GM23338 (cell line): ENCODE measurements at regions not wholly inside any gene's neighbourhood (a gene's known extent, or its start where the extent isn't known, plus 50 kb on each side); places are given as distances from the start of the nearest gene placed in this dataset.

Source experiments
- ATAC-seq: fragments of 200-7000 bp; cut with Tn5 transposase; 3 replicates; pipeline ENCODE4 v1.9.1; 2020
- DNase-seq: peaks from one replicate; pipeline ENCODE4 v3.0.0-alpha.2; 2015; ENCODE audit warnings: low spot score
- H2AFZ ChIP-seq: fragments of 200-600 bp; sonication (generic); 2 replicates; pipeline ENCODE4 v1.8.0; 2016; ENCODE audit warnings: antibody characterized with exemption, mild to moderate bottlenecking, moderate library complexity
- H3F3A ChIP-seq: fragments of 200-600 bp; sonication (generic); replicated peaks from 2 replicates; pipeline ENCODE4 v1.8.0; 2017; ENCODE audit warnings: antibody characterized with exemption, mixed run types, low read depth
- H3K27ac ChIP-seq: fragments of 200-600 bp; sonication (generic); 2 replicates; pipeline ENCODE4 v1.6.1; 2016; ENCODE audit warnings: low read depth
- H3K27me3 ChIP-seq: fragments of 200-600 bp; sonication (generic); 2 replicates; pipeline ENCODE4 v1.8.0; 2016; ENCODE audit warnings: mild to moderate bottlenecking, mixed run types, moderate library complexity; ENCODE audit not compliant: insufficient read depth
- H3K36me3 ChIP-seq: fragments of 200-600 bp; sonication (generic); 2 replicates; pipeline ENCODE4 v1.8.0; 2016; ENCODE audit warnings: mild to moderate bottlenecking; ENCODE audit not compliant: insufficient read depth
- H3K4me1 ChIP-seq: fragments of 200-600 bp; sonication (generic); 2 replicates; pipeline ENCODE4 v1.8.0; 2016; ENCODE audit warnings: mild to moderate bottlenecking, moderate library complexity; ENCODE audit not compliant: insufficient read depth
- H3K4me2 ChIP-seq: fragments of 200-600 bp; sonication (generic); 2 replicates; pipeline ENCODE4 v1.7.1; 2017; ENCODE audit warnings: mixed run types
- H3K4me3 ChIP-seq: fragments of 200-600 bp; sonication (generic); 2 replicates; pipeline ENCODE4 v1.6.1; 2016; ENCODE audit warnings: mixed run types
- H3K79me2 ChIP-seq: fragments of 200-600 bp; sonication (generic); replicated peaks from 2 replicates; pipeline ENCODE4 v1.8.0; 2017; ENCODE audit warnings: mild to moderate bottlenecking; ENCODE audit not compliant: insufficient read depth
- H3K9me2 ChIP-seq: fragments of 200-600 bp; sonication (generic); 2 replicates; pipeline ENCODE4 v1.8.0; 2017; ENCODE audit not compliant: insufficient read depth
- H4K20me1 ChIP-seq: fragments of 200-600 bp; sonication (generic); replicated peaks from 2 replicates; pipeline ENCODE4 v1.8.0; 2017; ENCODE audit warnings: mild to moderate bottlenecking; ENCODE audit not compliant: insufficient read depth
- H3K27ac Mint-ChIP-seq: 2 replicates; pipeline ENCODE4 v1.8.0; 2020; ENCODE audit warnings: inconsistent platforms, mild to moderate bottlenecking, moderate library complexity, mixed read lengths
- H3K27me3 Mint-ChIP-seq: 3 replicates; pipeline ENCODE4 v1.8.0; 2022; ENCODE audit warnings: low read depth, mild to moderate bottlenecking, moderate library complexity, mixed read lengths, inconsistent platforms; ENCODE audit not compliant: insufficient read depth, poor library complexity
- H3K36me3 Mint-ChIP-seq: 3 replicates; pipeline ENCODE4 v1.8.0; 2021; ENCODE audit warnings: low read depth, mild to moderate bottlenecking, inconsistent platforms, moderate library complexity, mixed read lengths
- H3K4me1 Mint-ChIP-seq: 3 replicates; pipeline ENCODE4 v1.8.0; 2020; ENCODE audit warnings: mild to moderate bottlenecking, inconsistent platforms, mixed read lengths
- H3K4me3 Mint-ChIP-seq: 3 replicates; pipeline ENCODE4 v1.8.0; 2021; ENCODE audit warnings: moderate library complexity, mild to moderate bottlenecking, inconsistent platforms, mixed read lengths
- H3K9me3 Mint-ChIP-seq: 3 replicates; pipeline ENCODE4 v1.8.0; 2020; ENCODE audit warnings: moderate library complexity, mild to moderate bottlenecking, inconsistent platforms, mixed read lengths
- CREB1 ChIP-seq: fragments of 250-450 bp; sonication (Bioruptor Pico); IDR thresholded peaks from 2 replicates; pipeline ENCODE4 v1.5.0; 2020; ENCODE audit warnings: low read depth, mild to moderate bottlenecking, moderate library complexity
- EZH2 ChIP-seq: fragments of 200-600 bp; sonication (generic); IDR thresholded peaks from one replicate; pipeline ENCODE4 v1.8.0; 2017; ENCODE audit warnings: antibody characterized with exemption, mild to moderate bottlenecking, low read depth; ENCODE audit not compliant: unreplicated experiment
- EZH2phosphoT487 ChIP-seq: fragments of 200-600 bp; sonication (generic); IDR thresholded peaks from one replicate; pipeline ENCODE4 v1.8.1; 2018; ENCODE audit warnings: antibody characterized with exemption; ENCODE audit not compliant: unreplicated experiment
- POLR2AphosphoS5 ChIP-seq: IDR thresholded peaks from 2 replicates; pipeline ENCODE4 v1.6.1; 2016; ENCODE audit warnings: antibody characterized with exemption, low read depth
- STAT1 ChIP-seq: IDR thresholded peaks from one replicate; pipeline ENCODE4 v1.6.1; 2016; ENCODE audit warnings: antibody characterized with exemption; ENCODE audit not compliant: unreplicated experiment
- ZNF114 ChIP-seq: fragments of 250-450 bp; sonication (Bioruptor Pico); IDR thresholded peaks from 2 replicates; pipeline ENCODE4 v1.5.0; 2020; ENCODE audit warnings: mild to moderate bottlenecking, moderate library complexity
- ZNF331 ChIP-seq: fragments of 250-450 bp; sonication (Bioruptor Pico); IDR thresholded peaks from 2 replicates; pipeline ENCODE4 v1.5.0; 2020; ENCODE audit warnings: low read depth, mild to moderate bottlenecking, moderate library complexity
- TF ChIP-seq, protein P1 (sequence below): IDR thresholded peaks from 2 replicates; pipeline ENCODE4 v1.6.1; 2016; ENCODE audit warnings: antibody characterized with exemption

DNA sequence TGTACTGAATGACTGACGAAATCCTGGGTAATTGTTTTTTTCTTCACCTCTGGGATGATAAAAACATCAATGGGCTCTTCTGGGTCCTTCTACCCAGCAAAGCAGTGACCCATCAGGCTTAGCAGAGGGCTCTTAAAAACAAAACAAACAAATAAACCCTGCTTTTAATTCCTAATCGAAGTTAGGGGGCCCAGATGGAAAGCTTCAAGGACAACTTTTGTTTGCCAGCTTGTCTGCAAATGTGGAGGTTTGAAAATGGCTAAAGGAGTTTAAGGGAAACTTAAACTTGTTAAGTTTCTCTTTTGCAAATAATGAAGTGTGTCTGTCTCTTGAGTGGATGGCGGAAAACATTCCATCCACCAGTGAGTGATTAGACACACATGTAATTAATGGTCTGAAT lies 327.2 kb downstream of the SATB2 start:
- TF ChIP-seq ZNF114 (CRISPR knock-in tag) = no peak
- Histone ChIP-seq H3K79me2 (no peaks in the 10 kb centered on the region), H3K4me3 (no peak overlapping the region), H3F3A (no peaks in the 10 kb centered on the region), H2AFZ (peak overlapping the region; percentile 49; the same call in 1 of the 2 replicates), H3K4me2 (no peak overlapping the region), H3K36me3 (no peaks in the 10 kb centered on the region), H3K27ac (no peak overlapping the region), H3K9me2 (peaks cover 14% of the 10 kb centered on the region; the same call in 1 of the 2 replicates), H3K4me1 (peaks cover 28% of the 10 kb centered on the region), H3K27me3 (no peaks in the 10 kb centered on the region), H4K20me1 (no peaks in the 10 kb centered on the region)
- H3K27ac Mint-ChIP-seq = no peak overlapping the region
- H3K4me1 Mint-ChIP-seq = peaks cover 20% of the 10 kb centered on the region; the same call in 2 of the 3 replicates
- H3K4me3 Mint-ChIP-seq = no peak overlapping the region
- peaks cover 4% of the 10 kb centered on the region; the same call in 2 of the 3 replicates for H3K9me3 Mint-ChIP-seq
- ATAC-seq (no peak), DNase-seq (no peak)
- H3K36me3 Mint-ChIP-seq = no peaks in the 10 kb centered on the region; the same call in 2 of the 3 replicates
- peaks cover 1% of the 10 kb centered on the region for H3K27me3 Mint-ChIP-seq

DNA sequence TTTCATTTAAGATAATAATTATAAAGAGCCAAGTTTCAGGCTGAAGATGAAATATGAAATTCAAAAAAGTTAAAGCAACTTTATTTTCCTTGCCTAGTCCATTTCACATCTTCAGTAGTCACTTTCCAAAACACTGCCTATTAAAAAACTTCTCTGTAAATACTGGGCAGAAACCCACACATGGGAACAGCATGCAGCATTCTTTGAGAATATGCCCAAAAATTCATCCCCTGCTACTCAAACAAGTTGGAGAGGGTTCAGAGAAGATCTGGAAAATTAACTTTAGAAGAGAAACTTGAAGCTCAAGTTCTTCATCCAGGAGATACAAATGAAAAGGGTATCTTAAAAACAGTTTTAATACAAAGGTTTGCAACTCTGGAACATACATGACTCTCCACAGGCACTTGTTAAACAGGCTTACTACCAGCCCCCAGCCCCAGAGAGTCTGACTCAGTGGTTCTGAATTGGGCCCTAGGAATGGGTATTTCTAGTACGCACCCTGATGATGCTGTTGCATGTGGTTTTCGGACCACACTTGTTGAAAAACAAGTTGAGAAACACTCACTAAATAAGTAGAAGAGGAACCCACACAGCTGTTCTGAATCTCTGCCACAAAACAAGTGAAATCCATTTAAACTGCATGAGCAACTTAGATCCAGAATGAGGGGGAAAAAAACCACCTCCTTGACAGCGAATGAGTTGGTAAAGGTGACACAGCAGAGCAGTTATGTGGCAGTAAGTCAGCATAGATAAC lies 329.1 kb downstream of the SATB2 start:
- H3K4me3 Mint-ChIP-seq = no peak overlapping the region
- H3K4me1 Mint-ChIP-seq = peaks cover 16% of the 10 kb centered on the region; the same call in 2 of the 3 replicates
- H2AFZ ChIP-seq = no peak overlapping the region
- H3K27ac Mint-ChIP-seq = no peak overlapping the region
- H3K79me2 ChIP-seq = no peaks in the 10 kb centered on the region
- H3F3A ChIP-seq = no peaks in the 10 kb centered on the region
- H3K36me3 Mint-ChIP-seq = no peaks in the 10 kb centered on the region; the same call in 2 of the 3 replicates
- ATAC-seq (no peak), DNase-seq (no peak)
- H3K4me3 ChIP-seq = no peak overlapping the region
- H3K9me3 Mint-ChIP-seq = peaks cover 4% of the 10 kb centered on the region; the same call in 2 of the 3 replicates
- H3K9me2 ChIP-seq = peaks cover 14% of the 10 kb centered on the region; the same call in 1 of the 2 replicates
- H3K27me3 Mint-ChIP-seq = peaks cover 1% of the 10 kb centered on the region
- no peaks in the 10 kb centered on the region for H4K20me1 ChIP-seq
- H3K27me3 ChIP-seq = no peaks in the 10 kb centered on the region
- H3K27ac ChIP-seq = no peak overlapping the region
- H3K4me1 ChIP-seq = peaks cover 22% of the 10 kb centered on the region
- TF ChIP-seq, protein P1, sequence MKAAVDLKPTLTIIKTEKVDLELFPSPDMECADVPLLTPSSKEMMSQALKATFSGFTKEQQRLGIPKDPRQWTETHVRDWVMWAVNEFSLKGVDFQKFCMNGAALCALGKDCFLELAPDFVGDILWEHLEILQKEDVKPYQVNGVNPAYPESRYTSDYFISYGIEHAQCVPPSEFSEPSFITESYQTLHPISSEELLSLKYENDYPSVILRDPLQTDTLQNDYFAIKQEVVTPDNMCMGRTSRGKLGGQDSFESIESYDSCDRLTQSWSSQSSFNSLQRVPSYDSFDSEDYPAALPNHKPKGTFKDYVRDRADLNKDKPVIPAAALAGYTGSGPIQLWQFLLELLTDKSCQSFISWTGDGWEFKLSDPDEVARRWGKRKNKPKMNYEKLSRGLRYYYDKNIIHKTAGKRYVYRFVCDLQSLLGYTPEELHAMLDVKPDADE = no peak
- TF ChIP-seq ZNF331 = no peak
- H3K36me3 ChIP-seq = no peaks in the 10 kb centered on the region
- H3K4me2 ChIP-seq = no peak overlapping the region

DNA sequence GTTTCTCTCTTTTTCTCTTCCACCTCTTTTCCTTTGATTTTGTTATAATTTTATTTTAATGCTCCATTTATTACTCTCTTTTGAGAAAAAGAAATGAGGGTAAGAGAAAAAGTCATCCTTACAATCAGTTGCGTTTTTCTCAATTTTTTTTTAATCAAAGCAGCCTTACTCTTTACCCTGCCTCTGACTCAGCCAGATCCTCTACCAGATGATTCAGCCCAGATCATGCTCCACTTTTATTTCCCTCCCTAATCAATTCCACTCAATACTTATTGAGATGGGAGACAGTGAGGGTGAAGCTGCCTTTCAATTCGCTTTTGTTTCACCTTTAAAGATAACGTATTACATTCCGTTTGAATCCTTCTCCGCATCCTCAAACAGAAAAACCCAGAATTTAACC lies 337.9 kb downstream of the SATB2 start:
- no peaks in the 10 kb centered on the region for H3F3A ChIP-seq
- TF ChIP-seq STAT1 (no peak), ZNF331 (no peak), POLR2AphosphoS5 (no peak), CREB1 (CRISPR knock-in tag) (no peak), EZH2 (no peak), EZH2phosphoT487 (no peak)
- no peaks in the 10 kb centered on the region for H3K9me3 Mint-ChIP-seq
- H2AFZ ChIP-seq = no peak overlapping the region
- no peak overlapping the region for H3K4me3 ChIP-seq
- H3K9me2 ChIP-seq = peaks cover 12% of the 10 kb centered on the region; the same call in 1 of the 2 replicates
- no peaks in the 10 kb centered on the region for H4K20me1 ChIP-seq
- H3K4me1 ChIP-seq = peaks cover 6% of the 10 kb centered on the region; the same call in 1 of the 2 replicates
- H3K27me3 Mint-ChIP-seq = no peaks in the 10 kb centered on the region
- H3K4me1 Mint-ChIP-seq = peaks cover 17% of the 10 kb centered on the region
- no peak overlapping the region for H3K4me3 Mint-ChIP-seq
- DNase-seq (no peak), ATAC-seq (no peak)
- H3K36me3 ChIP-seq = no peaks in the 10 kb centered on the region
- H3K27ac Mint-ChIP-seq = no peak overlapping the region
- H3K4me2 ChIP-seq = no peak overlapping the region
- no peak overlapping the region for H3K27ac ChIP-seq
- H3K27me3 ChIP-seq = no peaks in the 10 kb centered on the region
- H3K36me3 Mint-ChIP-seq = no peaks in the 10 kb centered on the region
- no peaks in the 10 kb centered on the region for H3K79me2 ChIP-seq
